ENCODE measurements at regions not wholly inside any gene's neighbourhood (a gene's known extent, or its start where the extent isn't known, plus 50 kb on each side); places are given as distances from the start of the nearest gene placed in this dataset.

- ATAC-seq: no peak
Measured at GRCh38 chr4:124591637-124592036, 120.9 kb downstream of the ANKRD50 start.

GRCh38 chr4:124593494-124593893, 119.0 kb downstream of the ANKRD50 start:
- ATAC-seq: no peak

GRCh38 chr4:124594945-124595344, 117.6 kb downstream of the ANKRD50 start:
- no peak for ATAC-seq

DNA sequence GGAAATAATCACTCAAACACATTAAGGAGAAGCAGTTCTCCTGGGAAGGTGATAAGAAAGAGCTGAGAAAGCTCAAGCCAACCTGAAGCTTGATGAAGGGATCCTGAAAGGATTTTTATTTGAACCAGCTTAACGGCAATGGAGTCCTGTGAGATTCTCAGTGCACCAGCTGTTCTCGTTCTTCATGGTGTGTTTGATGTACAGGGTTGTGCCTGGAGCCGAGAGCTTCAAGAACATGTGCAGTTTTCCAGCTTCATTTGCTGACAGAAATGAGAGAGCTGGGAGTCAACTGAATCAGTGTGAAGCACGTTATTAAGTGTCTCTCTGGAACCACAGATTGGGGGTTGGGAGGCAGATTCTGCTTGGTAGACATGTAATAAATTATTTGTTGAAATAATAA, 115.7 kb downstream of the ANKRD50 start:
- no peak for ATAC-seq

DNA sequence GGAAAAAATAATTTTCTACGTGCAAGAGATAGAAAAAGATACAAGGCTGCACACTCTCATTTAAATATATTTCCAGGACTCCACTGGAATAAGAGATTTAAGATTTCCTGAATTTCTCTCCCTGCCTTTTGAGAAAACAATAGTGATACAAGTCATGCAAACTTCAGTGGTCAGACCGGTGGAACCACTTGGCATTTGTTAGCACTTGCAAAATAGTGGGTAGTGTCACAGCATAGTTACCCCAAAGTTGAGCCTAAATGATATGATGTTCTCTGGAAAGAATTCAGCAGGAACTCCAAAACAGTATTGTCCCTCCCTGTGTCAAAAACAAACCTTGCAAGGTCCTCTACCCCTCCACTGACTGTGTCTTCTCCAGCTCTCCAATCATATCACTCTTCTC, 102.3 kb downstream of the ANKRD50 start:
- ATAC-seq: no peak

Data from activated CD4-positive, CD25-positive, alpha-beta regulatory T cell treated with anti-CD3 and anti-CD28 coated beads, Interleukin-2, amount 50 U/mL, for 24 hours (primary cell).